ENCODE measurements at regions not wholly inside any gene's neighbourhood (a gene's known extent, or its start where the extent isn't known, plus 50 kb on each side); places are given as distances from the start of the nearest gene placed in this dataset.
"Not testable (repeated sequence)": the region's sequence is repeated elsewhere in the genome, so short reads cannot be mapped to it uniquely, and the experiment has no call there.

DNA sequence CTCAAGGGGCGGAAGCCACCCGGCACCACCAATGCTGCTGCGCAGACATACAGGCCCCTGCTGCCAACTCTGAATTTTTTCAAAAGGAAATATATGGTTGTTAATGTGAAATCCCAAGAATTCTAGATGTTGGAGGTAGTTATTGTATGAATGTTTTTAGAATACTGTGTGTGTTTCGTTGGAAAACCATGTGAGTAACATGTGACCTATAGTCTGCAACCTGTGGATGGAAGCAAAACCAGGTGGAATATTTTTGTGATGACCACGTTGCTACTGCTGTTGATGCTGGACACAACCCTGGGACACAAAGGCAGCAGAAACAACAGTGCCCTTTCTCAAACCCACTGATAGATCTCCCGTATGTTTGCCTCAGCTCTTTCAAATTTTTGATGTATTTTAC is 376.3 kb upstream of the SALL1 start:
- POLR2A ChIA-PET, result no interaction called here
- TF ChIP-seq, protein P1, sequence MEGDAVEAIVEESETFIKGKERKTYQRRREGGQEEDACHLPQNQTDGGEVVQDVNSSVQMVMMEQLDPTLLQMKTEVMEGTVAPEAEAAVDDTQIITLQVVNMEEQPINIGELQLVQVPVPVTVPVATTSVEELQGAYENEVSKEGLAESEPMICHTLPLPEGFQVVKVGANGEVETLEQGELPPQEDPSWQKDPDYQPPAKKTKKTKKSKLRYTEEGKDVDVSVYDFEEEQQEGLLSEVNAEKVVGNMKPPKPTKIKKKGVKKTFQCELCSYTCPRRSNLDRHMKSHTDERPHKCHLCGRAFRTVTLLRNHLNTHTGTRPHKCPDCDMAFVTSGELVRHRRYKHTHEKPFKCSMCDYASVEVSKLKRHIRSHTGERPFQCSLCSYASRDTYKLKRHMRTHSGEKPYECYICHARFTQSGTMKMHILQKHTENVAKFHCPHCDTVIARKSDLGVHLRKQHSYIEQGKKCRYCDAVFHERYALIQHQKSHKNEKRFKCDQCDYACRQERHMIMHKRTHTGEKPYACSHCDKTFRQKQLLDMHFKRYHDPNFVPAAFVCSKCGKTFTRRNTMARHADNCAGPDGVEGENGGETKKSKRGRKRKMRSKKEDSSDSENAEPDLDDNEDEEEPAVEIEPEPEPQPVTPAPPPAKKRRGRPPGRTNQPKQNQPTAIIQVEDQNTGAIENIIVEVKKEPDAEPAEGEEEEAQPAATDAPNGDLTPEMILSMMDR (IDR thresholded peaks at IDR 0.05; ENCODE audit: control extremely low read depth, extremely low read depth, low read depth, missing control alignments), result no peak
- no peak for DNase-seq (ENCODE audit: extremely low spot score)
- CTCF ChIA-PET, result no interaction called here

DNA sequence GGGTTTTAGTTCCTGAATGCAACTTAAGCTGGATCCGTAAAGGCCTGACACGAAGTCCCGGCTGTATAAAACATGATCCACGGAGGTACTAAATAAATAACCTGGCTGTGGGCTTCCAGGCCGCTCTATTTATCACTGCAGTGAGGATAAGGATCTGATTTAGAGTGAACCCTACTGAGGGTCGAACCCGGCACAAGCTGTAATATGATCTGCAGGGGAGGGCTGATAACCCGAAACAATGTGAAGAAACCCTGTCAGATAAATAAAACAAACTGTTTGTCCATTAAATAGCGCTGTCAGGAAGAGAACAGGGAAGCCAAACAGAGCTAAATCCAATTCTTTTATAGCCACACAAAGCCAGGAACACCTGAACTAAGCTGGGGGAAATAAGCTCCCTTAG is 375.6 kb upstream of the SALL1 start:
- CTCF ChIA-PET, result no interaction called here
- POLR2A ChIA-PET, result no interaction called here

DNA sequence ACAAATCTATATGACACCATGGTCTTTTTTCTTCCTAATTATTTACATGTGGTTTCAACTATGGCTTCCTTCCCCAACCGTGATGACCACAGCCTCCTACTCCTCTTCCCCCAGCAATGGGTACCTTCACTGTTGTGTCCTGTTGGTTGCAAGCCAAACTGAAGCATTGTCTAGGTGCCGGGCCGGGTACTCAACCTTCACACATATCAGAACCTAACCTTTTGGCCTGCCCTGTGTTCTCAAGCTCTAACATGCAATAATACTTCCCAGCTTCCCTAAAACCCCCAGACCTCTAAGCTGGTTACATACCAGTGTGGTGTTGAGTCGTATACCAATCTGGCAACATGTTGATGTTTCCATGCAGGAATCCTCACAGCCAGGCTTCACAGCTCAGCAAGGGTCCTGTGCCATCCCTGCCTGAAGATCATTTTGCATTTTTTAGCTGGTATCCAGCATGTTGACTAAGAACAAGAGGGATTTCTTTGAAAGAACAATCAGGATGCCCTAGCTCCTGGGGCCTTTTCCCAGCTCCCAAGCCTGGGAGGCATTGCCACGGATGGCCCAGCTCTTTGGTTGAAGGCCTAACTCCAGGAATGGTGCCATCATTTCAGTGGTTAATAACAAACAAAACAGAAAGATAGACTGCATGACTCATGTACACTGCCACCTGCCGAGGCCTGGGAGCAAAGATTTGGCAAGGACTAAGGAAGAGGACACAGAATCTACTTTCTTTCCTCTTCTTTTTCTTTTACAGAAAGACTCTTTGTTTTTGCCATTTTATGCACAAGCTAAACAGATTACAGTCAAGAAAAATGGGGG is 373.7 kb upstream of the SALL1 start:
- POLR2A ChIA-PET, result no interaction called here
- CTCF ChIA-PET, result interaction anchor here (0.9 kb wide), 1 partner anchor 11 kb away, joined by 4 read pairs; no protein-coding TSS in a partner anchor
- TF ChIP-seq, protein P1 (IDR thresholded peaks at IDR 0.05; ENCODE audit: control extremely low read depth, extremely low read depth, low read depth, missing control alignments), result no peak
- no peak for DNase-seq (ENCODE audit: extremely low spot score)

More for the DNA sequence above, 375.6 kb upstream of the SALL1 start:
- no peak for DNase-seq (ENCODE audit: extremely low spot score)
- TF ChIP-seq, protein P1 (IDR thresholded peaks at IDR 0.05; ENCODE audit: control extremely low read depth, extremely low read depth, low read depth, missing control alignments), result no peak

DNA sequence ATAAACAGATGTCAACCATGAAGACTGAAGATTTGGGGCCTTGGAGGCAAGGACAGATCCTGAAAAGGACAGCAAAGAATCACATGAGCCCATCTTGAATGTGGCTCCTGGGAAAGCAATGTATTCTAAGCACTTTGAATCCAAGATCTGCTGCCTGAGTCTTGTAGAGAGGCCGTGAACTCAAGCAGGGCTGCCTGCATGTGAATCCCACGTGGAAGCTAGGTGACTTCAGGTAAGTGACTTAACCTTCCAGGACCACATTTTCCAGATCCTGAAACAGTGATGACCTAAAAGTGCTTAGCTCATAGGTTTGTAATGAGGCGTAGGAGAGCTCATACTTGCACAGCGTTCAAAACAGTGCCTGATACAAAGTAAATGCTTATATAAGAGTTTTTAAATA is 373.0 kb upstream of the SALL1 start:
- TF ChIP-seq, protein P1 (IDR thresholded peaks at IDR 0.05; ENCODE audit: control extremely low read depth, extremely low read depth, low read depth, missing control alignments), result no peak
- CTCF ChIA-PET, result no interaction called here
- no peak for DNase-seq (ENCODE audit: extremely low spot score)
- POLR2A ChIA-PET, result no interaction called here

DNA sequence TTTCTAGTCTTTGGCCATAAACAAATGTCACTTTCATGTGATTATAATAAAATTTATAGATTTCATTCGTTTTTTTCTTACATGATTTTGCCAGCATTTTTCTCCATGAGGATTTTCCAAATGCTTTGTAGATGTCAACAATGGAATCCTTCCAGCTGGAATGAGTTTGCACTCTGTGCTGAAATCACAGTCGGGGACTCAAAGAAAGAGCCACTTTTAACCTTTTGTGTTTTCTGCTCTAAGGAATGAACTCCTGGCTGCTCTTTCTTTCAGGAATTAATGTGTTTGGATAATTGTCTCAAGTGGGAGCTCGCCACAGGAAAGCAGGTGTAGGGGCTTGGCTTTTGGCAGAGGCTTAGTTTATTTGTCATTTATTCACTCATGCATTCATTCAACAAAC is 372.3 kb upstream of the SALL1 start:
- DNase-seq (ENCODE audit: extremely low spot score), result no peak
- ChIA-PET CTCF (no interaction called here), POLR2A (no interaction called here)
- TF ChIP-seq, protein P1 (IDR thresholded peaks at IDR 0.05; ENCODE audit: control extremely low read depth, extremely low read depth, low read depth, missing control alignments), result no peak

DNA sequence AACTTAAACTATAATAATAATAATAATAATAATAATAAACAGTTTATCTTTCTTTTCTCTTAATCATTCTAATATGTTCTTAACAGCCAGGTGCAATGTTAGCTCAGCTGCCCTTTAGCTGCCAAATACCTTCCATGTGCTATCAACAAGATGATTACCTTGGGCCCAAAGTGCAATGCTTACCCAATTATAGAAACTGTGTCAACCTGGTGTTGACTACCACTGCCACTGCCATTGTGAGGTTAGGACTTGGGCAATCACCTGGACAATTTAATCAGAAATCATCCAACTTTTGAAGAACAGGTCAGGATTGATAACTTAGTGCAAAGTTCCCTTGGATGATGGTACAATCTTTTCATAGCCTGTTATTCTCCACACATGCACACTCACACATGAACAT is 371.8 kb upstream of the SALL1 start:
- ChIA-PET POLR2A (no interaction called here), CTCF (no interaction called here)
- TF ChIP-seq, protein P1 (IDR thresholded peaks at IDR 0.05; ENCODE audit: control extremely low read depth, extremely low read depth, low read depth, missing control alignments), result no peak
- DNase-seq (ENCODE audit: extremely low spot score), result no peak

DNA sequence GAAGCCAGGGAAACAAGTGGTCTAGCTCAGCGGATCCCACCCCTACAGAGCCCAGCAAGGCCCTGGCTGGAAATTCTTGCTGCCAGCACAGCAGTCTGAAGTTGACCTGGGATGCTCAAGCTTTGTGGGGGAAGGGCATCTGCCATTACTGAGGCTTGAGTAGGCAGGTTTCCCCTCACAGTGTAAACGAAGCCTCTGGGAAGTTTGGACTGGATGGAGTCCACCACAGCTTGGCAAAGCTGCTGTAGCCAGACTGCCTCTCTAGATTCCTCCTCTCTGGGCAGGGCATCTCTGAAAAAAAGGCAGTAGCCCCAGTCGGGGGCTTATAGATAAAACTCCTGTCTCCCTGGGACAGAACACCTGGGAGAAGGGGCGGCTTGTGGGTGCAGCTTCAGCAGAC is 365.9 kb upstream of the SALL1 start:
- DNase-seq (ENCODE audit: extremely low spot score); POLR2A ChIA-PET; CTCF ChIA-PET: not testable (repeated sequence)

Measured in GM10248 (cell line).